ENCODE measurements at regions not wholly inside any gene's neighbourhood (a gene's known extent, or its start where the extent isn't known, plus 50 kb on each side); places are given as distances from the start of the nearest gene placed in this dataset.

DNA sequence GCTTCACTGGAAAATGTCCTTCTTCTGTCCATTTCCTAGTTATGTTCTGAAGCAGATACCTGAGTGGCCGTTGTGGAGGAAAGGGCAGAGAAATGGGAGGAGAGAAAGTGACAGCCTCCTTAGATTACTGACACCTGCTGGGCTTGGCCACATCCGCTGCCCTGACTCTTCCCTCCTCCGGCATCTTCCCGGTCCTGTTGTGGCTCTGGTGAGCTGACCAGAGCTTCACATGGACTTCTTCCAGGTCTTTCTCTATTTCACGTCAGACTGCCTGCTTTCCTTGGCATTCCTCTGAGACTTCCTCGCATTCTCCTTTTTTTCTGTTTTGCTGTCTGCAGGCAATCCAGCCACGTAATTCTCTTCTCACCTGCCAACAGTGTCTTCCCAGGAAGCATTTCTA, 138.7 kb upstream of the E2F8 start:
- TF ChIP-seq POLR2A (IDR thresholded peaks at IDR 0.05): no peak
- TF ChIP-seq CTCF (IDR thresholded peaks at IDR 0.05): no peak
